Neural cell (in vitro differentiated cells): ENCODE measurements at regions not wholly inside any gene's neighbourhood (a gene's known extent, or its start where the extent isn't known, plus 50 kb on each side); places are given as distances from the start of the nearest gene placed in this dataset.

Experiments used
- H2AFZ ChIP-seq: fragments of 200-600, 300-800 bp; sonication (generic), shearing (Covaris generic); 2 replicates; pipeline ENCODE4 v1.6.0; 2014; ENCODE audit warnings: low read depth, mild to moderate bottlenecking, antibody characterized with exemption, low read length, moderate library complexity
- H3F3A ChIP-seq: fragments of 200-600 bp; shearing (Covaris generic); 2 replicates; pipeline ENCODE4 v1.6.1; 2016; ENCODE audit warnings: mild to moderate bottlenecking, moderate library complexity, mixed read lengths, antibody characterized with exemption, low read length; ENCODE audit not compliant: insufficient read depth, poor library complexity, severe bottlenecking
- H3K27ac ChIP-seq: fragments of 200-600, 300-800 bp; sonication (generic), shearing (Covaris generic); 2 replicates; pipeline ENCODE4 v1.5.1; 2014; ENCODE audit warnings: mild to moderate bottlenecking, low read length, moderate library complexity
- H3K27me3 ChIP-seq: fragments of 300-800, 200-600 bp; sonication (generic), shearing (Covaris generic); 2 replicates; pipeline ENCODE4 v1.6.0; 2014; ENCODE audit warnings: mild to moderate bottlenecking, low read depth, low read length, moderate library complexity; ENCODE audit not compliant: insufficient read depth
- H3K36me3 ChIP-seq: fragments of 300-800, 200-600 bp; sonication (generic), shearing (Covaris generic); 2 replicates; pipeline ENCODE4 v1.5.1; 2014; ENCODE audit warnings: mild to moderate bottlenecking, antibody characterized with exemption, low read length, moderate library complexity; ENCODE audit not compliant: insufficient read depth
- H3K4me2 ChIP-seq: fragments of 300-800, 200-600 bp; sonication (generic), shearing (Covaris generic); 2 replicates; pipeline ENCODE4 v1.6.0; 2014; ENCODE audit warnings: mild to moderate bottlenecking, low read length
- H3K4me3 ChIP-seq: fragments of 300-800, 200-600 bp; sonication (generic), shearing (Covaris generic); 2 replicates; pipeline ENCODE4 v1.5.1; 2014; ENCODE audit warnings: mild to moderate bottlenecking, low read length, moderate library complexity
- H3K79me2 ChIP-seq: fragments of 200-600 bp; shearing (Covaris generic); replicated peaks from 2 replicates; pipeline ENCODE4 v1.6.0; 2014; ENCODE audit warnings: mild to moderate bottlenecking, low read length, moderate library complexity; ENCODE audit not compliant: insufficient read depth
- H3K9ac ChIP-seq: fragments of 300-800, 200-600 bp; sonication (generic), shearing (Covaris generic); 2 replicates; pipeline ENCODE4 v1.6.1; 2016; ENCODE audit warnings: mild to moderate bottlenecking, low read length, mixed read lengths
- H3K9me2 ChIP-seq: fragments of 200-600 bp; shearing (Covaris generic); 2 replicates; pipeline ENCODE4 v1.6.1; 2016; ENCODE audit warnings: mild to moderate bottlenecking, low read length, mixed read lengths; ENCODE audit not compliant: insufficient read depth
- H3K9me3 ChIP-seq: fragments of 200-600, 300-800 bp; sonication (generic), shearing (Covaris generic); 2 replicates; pipeline ENCODE4 v1.6.1; 2016; ENCODE audit warnings: mild to moderate bottlenecking, mixed run types, low read length, moderate library complexity, mixed read lengths
- H4K20me1 ChIP-seq: fragments of 200-600 bp; shearing (Covaris generic); 2 replicates; pipeline ENCODE4 v1.6.1; 2016; ENCODE audit warnings: mild to moderate bottlenecking, mixed run types; ENCODE audit not compliant: insufficient read depth
- EP300 ChIP-seq: fragments of 450-650 bp; conservative IDR thresholded peaks from 2 replicates; pipeline ENCODE4 v1.6.1; 2014; ENCODE audit warnings: antibody characterized with exemption, mild to moderate bottlenecking, moderate library complexity; ENCODE audit not compliant: poor library complexity, severe bottlenecking
- EZH2 ChIP-seq: fragments of 200-600, 300-800 bp; shearing (Covaris generic), sonication (generic); IDR thresholded peaks from 2 replicates; pipeline ENCODE4 v1.6.1; 2014; ENCODE audit warnings: antibody characterized with exemption, low read length, borderline replicate concordance, mild to moderate bottlenecking; ENCODE audit not compliant: insufficient read depth, poor library complexity, severe bottlenecking
- MXI1 ChIP-seq: fragments of 450-650 bp; conservative IDR thresholded peaks from 2 replicates; pipeline ENCODE4 v1.6.1; 2014; ENCODE audit warnings: antibody characterized with exemption, mild to moderate bottlenecking; ENCODE audit not compliant: poor library complexity, severe bottlenecking
- POLR2AphosphoS5 ChIP-seq: IDR thresholded peaks from 2 replicates; pipeline ENCODE4 v1.6.1; 2012
- RAD21 ChIP-seq: fragments of 450-650 bp; conservative IDR thresholded peaks from 2 replicates; pipeline ENCODE4 v1.6.1; 2014; ENCODE audit warnings: antibody characterized with exemption, mild to moderate bottlenecking, moderate library complexity
- SMC3 ChIP-seq: fragments of 450-650 bp; conservative IDR thresholded peaks from 2 replicates; pipeline ENCODE4 v1.6.1; 2014; ENCODE audit warnings: antibody characterized with exemption, mild to moderate bottlenecking, moderate library complexity; ENCODE audit not compliant: poor library complexity
- TAF1 ChIP-seq: IDR thresholded peaks from 2 replicates; pipeline ENCODE4 v1.6.1; 2012; ENCODE audit warnings: low read depth
- TF ChIP-seq, protein P1 (sequence below): IDR thresholded peaks from 2 replicates; pipeline ENCODE4 v1.6.1; 2012; ENCODE audit warnings: borderline replicate concordance
- TF ChIP-seq, protein P2 (sequence below): fragments of 450-650 bp; IDR thresholded peaks from 2 replicates; pipeline ENCODE4 v1.5.1; 2014; ENCODE audit warnings: antibody characterized with exemption, mild to moderate bottlenecking, moderate library complexity; ENCODE audit not compliant: poor library complexity, severe bottlenecking

DNA sequence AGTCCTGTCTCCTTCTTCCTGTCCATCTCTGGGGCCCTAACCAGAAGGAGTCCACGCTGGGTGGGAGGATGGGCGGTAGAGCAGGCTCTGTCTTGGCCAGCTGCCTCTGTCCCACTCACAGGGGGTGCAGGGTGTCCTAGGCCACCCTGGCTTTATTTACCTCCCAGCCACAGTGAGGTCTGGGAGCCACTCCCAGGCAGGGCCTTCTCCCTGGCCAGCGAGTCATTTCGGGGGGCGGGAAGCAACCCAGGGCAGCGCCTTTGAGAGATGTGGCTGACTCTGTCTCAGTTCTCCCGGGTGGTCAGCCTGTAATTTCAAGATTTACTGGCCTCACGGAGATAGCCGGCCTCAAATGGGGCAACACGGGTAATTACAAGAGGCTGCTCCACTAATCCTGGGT lies 67.4 kb upstream of the PTCH1 start:
- no peaks in the 10 kb centered on the region for H3K9me2 ChIP-seq
- no peaks in the 10 kb centered on the region for H3K36me3 ChIP-seq
- no peaks in the 10 kb centered on the region for H4K20me1 ChIP-seq
- no peaks in the 10 kb centered on the region for H3K9me3 ChIP-seq
- no peak overlapping the region for H3K9ac ChIP-seq
- no peaks in the 10 kb centered on the region for H3F3A ChIP-seq
- no peaks in the 10 kb centered on the region for H3K27me3 ChIP-seq
- no peak overlapping the region for H2AFZ ChIP-seq
- H3K4me3 ChIP-seq, result no peak overlapping the region
- no peak for TF ChIP-seq POLR2AphosphoS5
- no peak for TF ChIP-seq EP300
- no peak for TF ChIP-seq EZH2
- TF ChIP-seq RAD21, result no peak
- TF ChIP-seq SMC3, result no peak
- TF ChIP-seq TAF1, result no peak
- no peak for TF ChIP-seq MXI1
- TF ChIP-seq, protein P1, sequence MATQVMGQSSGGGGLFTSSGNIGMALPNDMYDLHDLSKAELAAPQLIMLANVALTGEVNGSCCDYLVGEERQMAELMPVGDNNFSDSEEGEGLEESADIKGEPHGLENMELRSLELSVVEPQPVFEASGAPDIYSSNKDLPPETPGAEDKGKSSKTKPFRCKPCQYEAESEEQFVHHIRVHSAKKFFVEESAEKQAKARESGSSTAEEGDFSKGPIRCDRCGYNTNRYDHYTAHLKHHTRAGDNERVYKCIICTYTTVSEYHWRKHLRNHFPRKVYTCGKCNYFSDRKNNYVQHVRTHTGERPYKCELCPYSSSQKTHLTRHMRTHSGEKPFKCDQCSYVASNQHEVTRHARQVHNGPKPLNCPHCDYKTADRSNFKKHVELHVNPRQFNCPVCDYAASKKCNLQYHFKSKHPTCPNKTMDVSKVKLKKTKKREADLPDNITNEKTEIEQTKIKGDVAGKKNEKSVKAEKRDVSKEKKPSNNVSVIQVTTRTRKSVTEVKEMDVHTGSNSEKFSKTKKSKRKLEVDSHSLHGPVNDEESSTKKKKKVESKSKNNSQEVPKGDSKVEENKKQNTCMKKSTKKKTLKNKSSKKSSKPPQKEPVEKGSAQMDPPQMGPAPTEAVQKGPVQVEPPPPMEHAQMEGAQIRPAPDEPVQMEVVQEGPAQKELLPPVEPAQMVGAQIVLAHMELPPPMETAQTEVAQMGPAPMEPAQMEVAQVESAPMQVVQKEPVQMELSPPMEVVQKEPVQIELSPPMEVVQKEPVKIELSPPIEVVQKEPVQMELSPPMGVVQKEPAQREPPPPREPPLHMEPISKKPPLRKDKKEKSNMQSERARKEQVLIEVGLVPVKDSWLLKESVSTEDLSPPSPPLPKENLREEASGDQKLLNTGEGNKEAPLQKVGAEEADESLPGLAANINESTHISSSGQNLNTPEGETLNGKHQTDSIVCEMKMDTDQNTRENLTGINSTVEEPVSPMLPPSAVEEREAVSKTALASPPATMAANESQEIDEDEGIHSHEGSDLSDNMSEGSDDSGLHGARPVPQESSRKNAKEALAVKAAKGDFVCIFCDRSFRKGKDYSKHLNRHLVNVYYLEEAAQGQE, result no peak
- TF ChIP-seq, protein P2, sequence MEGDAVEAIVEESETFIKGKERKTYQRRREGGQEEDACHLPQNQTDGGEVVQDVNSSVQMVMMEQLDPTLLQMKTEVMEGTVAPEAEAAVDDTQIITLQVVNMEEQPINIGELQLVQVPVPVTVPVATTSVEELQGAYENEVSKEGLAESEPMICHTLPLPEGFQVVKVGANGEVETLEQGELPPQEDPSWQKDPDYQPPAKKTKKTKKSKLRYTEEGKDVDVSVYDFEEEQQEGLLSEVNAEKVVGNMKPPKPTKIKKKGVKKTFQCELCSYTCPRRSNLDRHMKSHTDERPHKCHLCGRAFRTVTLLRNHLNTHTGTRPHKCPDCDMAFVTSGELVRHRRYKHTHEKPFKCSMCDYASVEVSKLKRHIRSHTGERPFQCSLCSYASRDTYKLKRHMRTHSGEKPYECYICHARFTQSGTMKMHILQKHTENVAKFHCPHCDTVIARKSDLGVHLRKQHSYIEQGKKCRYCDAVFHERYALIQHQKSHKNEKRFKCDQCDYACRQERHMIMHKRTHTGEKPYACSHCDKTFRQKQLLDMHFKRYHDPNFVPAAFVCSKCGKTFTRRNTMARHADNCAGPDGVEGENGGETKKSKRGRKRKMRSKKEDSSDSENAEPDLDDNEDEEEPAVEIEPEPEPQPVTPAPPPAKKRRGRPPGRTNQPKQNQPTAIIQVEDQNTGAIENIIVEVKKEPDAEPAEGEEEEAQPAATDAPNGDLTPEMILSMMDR, result no peak
- no peaks in the 10 kb centered on the region for H3K79me2 ChIP-seq
- no peak overlapping the region for H3K4me2 ChIP-seq
- no peak overlapping the region for H3K27ac ChIP-seq

DNA sequence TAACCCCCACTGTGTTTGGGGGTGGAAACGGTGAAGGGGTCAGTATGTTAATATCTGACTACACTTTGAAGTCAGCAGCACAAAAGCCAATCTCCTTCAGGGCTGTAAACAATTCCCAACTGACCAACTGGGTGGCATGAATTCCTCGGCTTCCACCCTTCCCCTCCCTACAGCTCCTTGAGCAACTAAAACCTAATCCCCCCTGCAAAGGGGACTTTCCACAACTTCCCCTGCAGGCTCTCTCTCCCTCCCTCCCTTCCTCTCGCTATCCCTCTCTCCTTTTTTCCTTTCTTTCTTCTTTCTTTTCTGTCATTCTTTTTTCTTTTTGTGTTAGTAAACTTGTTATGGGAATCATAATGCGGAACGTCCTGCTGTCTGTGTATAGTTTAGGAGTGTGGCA lies 65.1 kb upstream of the PTCH1 start:
- H3F3A ChIP-seq, result no peaks in the 10 kb centered on the region
- H3K4me2 ChIP-seq, result no peak overlapping the region
- no peak overlapping the region for H2AFZ ChIP-seq
- H3K27me3 ChIP-seq, result no peaks in the 10 kb centered on the region
- no peaks in the 10 kb centered on the region for H4K20me1 ChIP-seq
- no peak overlapping the region for H3K9ac ChIP-seq
- no peaks in the 10 kb centered on the region for H3K79me2 ChIP-seq
- H3K4me3 ChIP-seq, result no peak overlapping the region
- H3K9me3 ChIP-seq, result no peaks in the 10 kb centered on the region
- TF ChIP-seq RAD21 (no peak), SMC3 (no peak), EZH2 (no peak)
- TF ChIP-seq, protein P2, result no peak
- TF ChIP-seq, protein P1, result no peak
- no peaks in the 10 kb centered on the region for H3K36me3 ChIP-seq
- no peak overlapping the region for H3K27ac ChIP-seq
- H3K9me2 ChIP-seq, result no peaks in the 10 kb centered on the region
